ENCODE measurements at regions not wholly inside any gene's neighbourhood (a gene's known extent, or its start where the extent isn't known, plus 50 kb on each side); places are given as distances from the start of the nearest gene placed in this dataset.

- 0% methylated on average over 1 of the region's 1 CpG for WGBS (ENCODE audit: insufficient coverage, low coverage, missing lambda C conversion rate)
- ChIA-PET POLR2A (no interaction called here), CTCF (ENCODE audit: low intra/inter-chr PET ratio) (no interaction called here)
- Histone ChIP-seq H2AFZ (ENCODE audit: low read depth, low read length) (no peak overlapping the region), H3K4me1 (replicated peaks in 1 of 2; ENCODE audit: control insufficient read depth in 2 of 2, insufficient read depth in 2 of 2, low read length in 2 of 2) (no peaks in the 10 kb centered on the region), H3K9me1 (ENCODE audit: control insufficient read depth, insufficient read depth, low read length) (no peaks in the 10 kb centered on the region), H3K27me3 (ENCODE audit: control insufficient read depth in 2 of 2, insufficient read depth in 2 of 2, low read length in 2 of 2) (no peaks in the 10 kb centered on the region), H3K9me3 (replicated peaks; ENCODE audit: control insufficient read depth, insufficient read depth, low read depth, low read length) (no peaks in the 10 kb centered on the region), H3K27ac (ENCODE audit: extremely low read depth, low read depth, low read length) (no peak overlapping the region), H3K4me3 (no peak overlapping the region), H3K36me3 (ENCODE audit: control insufficient read depth, insufficient read depth, low read length) (no peaks in the 10 kb centered on the region), H3K4me2 (ENCODE audit: insufficient read depth, low read length) (no peak overlapping the region), H4K20me1 (replicated peaks; ENCODE audit: control insufficient read depth, insufficient read depth, low read length) (no peaks in the 10 kb centered on the region), H3K9ac (ENCODE audit: insufficient read depth in 1 of 2, low read depth in 2 of 2, low read length in 2 of 2) (no peak overlapping the region), H3K79me2 (ENCODE audit: control insufficient read depth, insufficient read depth, low read length) (no peaks in the 10 kb centered on the region)
- intact Hi-C loops (cut with micrococcal nuclease) (no loop called here), in situ Hi-C loops (cut with MboI) (no loop called here)
- FAIRE-seq, result no peak
- ATAC-seq, result no peak
- no peak for DNase-seq (ENCODE audit: extremely low read depth in 1 of 4, low spot score in 3 of 4)
- no peak for TF ChIP-seq ZNF586 (CRISPR knock-in tag; conservative IDR thresholded peaks at IDR 0.05)
- TF ChIP-seq MYC (IDR thresholded peaks at IDR 0.05; ENCODE audit: low read depth, low read length), result no peak
- no peak for TF ChIP-seq MYC (CRISPR knock-in tag; IDR thresholded peaks at IDR 0.05; ENCODE audit: borderline replicate concordance, low read depth)
- no peak for TF ChIP-seq LARP7 (IDR thresholded peaks at IDR 0.05)
- no peak for TF ChIP-seq TGIF2 (CRISPR knock-in tag; IDR thresholded peaks at IDR 0.05)
- no peak for TF ChIP-seq TOE1 (IDR thresholded peaks at IDR 0.05; ENCODE audit: borderline replicate concordance)
- TF ChIP-seq TOE1 (CRISPR knock-in tag; IDR thresholded peaks at IDR 0.05; ENCODE audit: borderline replicate concordance, low read depth), result no peak
- TF ChIP-seq ZFP1 (CRISPR knock-in tag; IDR thresholded peaks at IDR 0.05), result no peak
- TF ChIP-seq MITF (IDR thresholded peaks at IDR 0.05), result no peak
- no peak for TF ChIP-seq GTF2F1 (IDR thresholded peaks at IDR 0.05; ENCODE audit: low read depth, low read length)
- no peak for TF ChIP-seq NONO (IDR thresholded peaks at IDR 0.05; ENCODE audit: low read depth in 2 of 2, low read length in 1 of 2)
- TF ChIP-seq KAT7 (CRISPR knock-in tag; IDR thresholded peaks at IDR 0.05; ENCODE audit: borderline replicate concordance), result no peak
- no peak for TF ChIP-seq SLC30A9 (CRISPR knock-in tag; IDR thresholded peaks at IDR 0.05)
- no peak for TF ChIP-seq GATAD2A (IDR thresholded peaks at IDR 0.05)
- TF ChIP-seq SRSF7 (optimal IDR thresholded peaks at IDR 0.05; ENCODE audit: low read depth, low read length), result no peak
- TF ChIP-seq TAF7 (tag; IDR thresholded peaks at IDR 0.05), result no peak
- TF ChIP-seq BMI1 (IDR thresholded peaks at IDR 0.05; ENCODE audit: low read length), result no peak
- no TSS peak for BruUV-seq (replicated peaks)
These were observed 156.9 kb upstream of the TTC29 start for GRCh38 chr4:147102596-147102995.
